ENCODE measurements at regions not wholly inside any gene's neighbourhood (a gene's known extent, or its start where the extent isn't known, plus 50 kb on each side); places are given as distances from the start of the nearest gene placed in this dataset.

DNA sequence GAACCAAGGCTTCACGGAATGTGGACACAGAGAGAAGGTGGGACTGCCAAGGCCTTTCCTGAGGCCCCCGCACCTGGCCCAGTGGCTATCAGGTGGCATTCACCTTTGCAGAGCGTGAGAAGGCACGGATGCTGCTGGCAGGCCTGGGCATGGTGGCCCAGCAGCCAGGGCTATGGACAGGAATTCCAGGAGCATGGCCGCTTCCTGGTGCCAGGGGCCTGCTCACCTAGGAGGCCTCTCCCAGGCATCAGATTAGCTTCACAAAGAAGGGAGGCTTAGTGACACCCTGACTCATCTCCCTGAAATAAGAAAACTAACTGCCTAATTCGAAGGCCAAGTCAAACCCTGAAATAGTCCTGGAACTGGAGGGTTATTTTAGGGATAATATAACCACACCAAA, 155.8 kb downstream of the TEX29 start:
- no peak for DNase-seq (ENCODE audit: low spot score)
- in situ Hi-C loops (cut with MboI; ENCODE audit: low sequenced_read_pairs, unreplicated experiment): no loop called here
- TF ChIP-seq, protein P1, sequence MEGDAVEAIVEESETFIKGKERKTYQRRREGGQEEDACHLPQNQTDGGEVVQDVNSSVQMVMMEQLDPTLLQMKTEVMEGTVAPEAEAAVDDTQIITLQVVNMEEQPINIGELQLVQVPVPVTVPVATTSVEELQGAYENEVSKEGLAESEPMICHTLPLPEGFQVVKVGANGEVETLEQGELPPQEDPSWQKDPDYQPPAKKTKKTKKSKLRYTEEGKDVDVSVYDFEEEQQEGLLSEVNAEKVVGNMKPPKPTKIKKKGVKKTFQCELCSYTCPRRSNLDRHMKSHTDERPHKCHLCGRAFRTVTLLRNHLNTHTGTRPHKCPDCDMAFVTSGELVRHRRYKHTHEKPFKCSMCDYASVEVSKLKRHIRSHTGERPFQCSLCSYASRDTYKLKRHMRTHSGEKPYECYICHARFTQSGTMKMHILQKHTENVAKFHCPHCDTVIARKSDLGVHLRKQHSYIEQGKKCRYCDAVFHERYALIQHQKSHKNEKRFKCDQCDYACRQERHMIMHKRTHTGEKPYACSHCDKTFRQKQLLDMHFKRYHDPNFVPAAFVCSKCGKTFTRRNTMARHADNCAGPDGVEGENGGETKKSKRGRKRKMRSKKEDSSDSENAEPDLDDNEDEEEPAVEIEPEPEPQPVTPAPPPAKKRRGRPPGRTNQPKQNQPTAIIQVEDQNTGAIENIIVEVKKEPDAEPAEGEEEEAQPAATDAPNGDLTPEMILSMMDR (IDR thresholded peaks at IDR 0.05; ENCODE audit: borderline replicate concordance, control extremely low read depth, extremely low read depth, insufficient read depth, missing control alignments): no peak

DNA sequence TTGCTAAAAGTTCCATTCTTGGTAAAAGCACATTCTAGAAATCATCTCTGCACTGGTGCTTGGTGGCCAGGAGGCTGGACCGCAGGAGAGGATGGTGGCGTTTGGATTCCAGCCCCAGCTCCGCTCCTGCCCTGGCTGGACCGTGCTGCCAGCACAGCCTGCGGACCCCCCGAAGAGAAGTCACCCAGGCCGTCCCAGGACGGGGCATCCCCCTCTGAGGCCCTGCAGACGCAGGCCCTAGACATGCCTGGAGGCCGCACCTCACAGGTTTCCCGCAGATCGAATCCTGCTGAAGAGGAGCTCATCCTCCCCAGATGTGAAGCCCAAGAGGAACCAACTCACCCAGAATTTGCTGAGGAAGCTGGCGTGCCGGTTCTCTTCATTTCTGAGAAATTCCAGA, 159.0 kb downstream of the TEX29 start:
- DNase-seq (ENCODE audit: low spot score): no peak
- TF ChIP-seq, protein P1 (IDR thresholded peaks at IDR 0.05; ENCODE audit: borderline replicate concordance, control extremely low read depth, extremely low read depth, insufficient read depth, missing control alignments): no peak
- in situ Hi-C loops (cut with MboI; ENCODE audit: low sequenced_read_pairs, unreplicated experiment): no loop called here

DNA sequence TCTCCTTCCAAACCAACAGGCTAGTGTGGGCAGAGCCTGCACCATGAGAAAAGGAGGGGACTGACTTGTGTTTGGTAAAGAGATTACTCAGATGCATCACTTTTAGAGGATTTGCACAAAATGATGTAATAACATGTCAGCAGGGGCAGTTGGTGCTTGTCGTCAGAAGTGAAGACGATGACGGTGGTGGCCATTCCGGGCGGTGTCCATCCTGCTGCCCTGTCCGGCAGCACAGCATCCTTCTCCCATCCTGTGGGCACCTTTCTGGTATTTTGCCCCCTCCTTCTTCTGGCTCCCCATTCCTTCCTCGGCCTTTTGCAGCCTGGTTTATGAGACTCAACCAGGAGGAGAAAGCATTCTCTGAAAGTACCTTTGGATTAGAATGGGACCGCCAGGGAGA, 160.1 kb downstream of the TEX29 start:
- in situ Hi-C loops (cut with MboI; ENCODE audit: low sequenced_read_pairs, unreplicated experiment): no loop called here
- no peak for DNase-seq (ENCODE audit: low spot score)
- TF ChIP-seq, protein P1 (IDR thresholded peaks at IDR 0.05; ENCODE audit: borderline replicate concordance, control extremely low read depth, extremely low read depth, insufficient read depth, missing control alignments): no peak

DNA sequence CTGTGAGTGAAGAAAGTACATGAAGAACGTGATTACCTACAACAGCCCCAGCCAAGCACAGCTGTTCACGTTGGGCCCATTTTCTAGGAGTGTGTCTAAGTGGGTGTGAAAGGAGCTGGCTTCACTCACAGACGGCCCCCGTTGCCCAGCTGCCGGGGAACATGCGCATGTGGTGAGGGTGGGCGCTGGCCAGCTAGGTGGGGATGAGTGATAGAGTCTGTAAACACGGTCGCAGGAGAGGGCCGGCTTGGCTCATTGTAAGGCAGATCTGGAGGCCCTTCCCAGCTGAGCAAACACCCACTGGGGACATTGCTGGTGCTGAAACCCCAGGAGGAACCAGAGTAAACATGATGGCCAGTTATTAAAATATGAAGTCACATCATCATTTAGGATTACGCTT, 160.5 kb downstream of the TEX29 start:
- TF ChIP-seq, protein P1 (IDR thresholded peaks at IDR 0.05; ENCODE audit: borderline replicate concordance, control extremely low read depth, extremely low read depth, insufficient read depth, missing control alignments): no peak
- in situ Hi-C loops (cut with MboI; ENCODE audit: low sequenced_read_pairs, unreplicated experiment): no loop called here
- no peak for DNase-seq (ENCODE audit: low spot score)

DNA sequence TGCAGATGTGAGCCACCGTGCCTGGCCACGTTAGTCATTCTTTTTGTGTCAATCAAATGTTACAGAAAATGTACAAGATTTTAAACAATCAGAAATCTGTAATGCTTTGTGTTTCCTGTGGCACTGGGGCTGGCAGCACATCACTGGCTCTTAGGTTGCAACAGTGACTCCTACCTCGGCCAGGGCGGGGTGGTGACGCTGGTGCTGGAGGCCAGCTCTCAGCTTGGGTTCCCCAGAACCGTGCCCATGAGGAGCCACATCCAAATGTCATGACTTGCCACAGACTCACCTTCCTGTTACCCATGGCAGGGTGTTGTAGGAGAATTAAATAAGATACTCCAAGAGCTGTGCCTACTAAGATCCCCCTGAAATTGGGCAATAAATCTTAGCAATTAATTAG, 161.7 kb downstream of the TEX29 start:
- no peak for DNase-seq (ENCODE audit: low spot score)
- in situ Hi-C loops (cut with MboI; ENCODE audit: low sequenced_read_pairs, unreplicated experiment): no loop called here
- TF ChIP-seq, protein P1 (IDR thresholded peaks at IDR 0.05; ENCODE audit: borderline replicate concordance, control extremely low read depth, extremely low read depth, insufficient read depth, missing control alignments): no peak

DNA sequence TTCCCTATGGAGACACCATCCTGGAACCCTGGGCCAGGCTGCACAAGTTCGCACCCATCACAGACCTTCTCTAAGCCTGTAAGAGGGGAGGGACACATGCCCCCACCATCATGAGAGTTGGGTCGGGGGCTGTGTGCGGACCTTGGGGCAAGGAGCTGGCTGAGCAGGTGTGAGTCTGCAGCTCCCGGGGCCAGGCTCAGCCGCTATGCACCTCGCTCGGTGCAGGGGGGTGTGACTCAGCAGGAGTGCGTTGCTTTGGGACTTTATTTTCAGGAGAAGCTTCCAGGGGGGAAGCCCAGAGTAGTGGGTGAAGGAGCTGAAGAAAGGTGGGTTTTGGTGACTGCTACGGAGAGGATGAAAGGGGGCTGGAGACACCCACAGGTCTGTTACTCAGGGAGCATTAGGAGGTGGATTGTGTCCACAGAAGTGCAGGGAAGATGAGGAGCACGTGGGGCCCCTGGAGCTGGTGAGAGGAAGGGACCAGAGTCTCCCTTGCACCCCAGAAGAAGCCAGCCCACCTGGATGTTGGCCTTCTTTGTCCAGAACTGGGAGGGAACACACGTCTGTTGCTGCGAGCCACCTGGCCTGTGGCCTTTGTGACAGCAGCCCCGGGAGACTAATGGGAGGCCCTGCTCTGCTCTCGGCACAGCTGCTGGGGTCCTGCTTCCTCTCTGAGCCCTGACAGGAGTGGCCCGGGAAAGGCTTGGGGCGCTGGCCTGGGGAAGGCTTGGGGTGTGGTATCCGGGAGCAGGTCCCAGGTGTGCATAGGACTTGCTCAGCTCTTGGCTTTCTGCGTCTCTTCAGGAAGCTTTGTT, 162.6 kb downstream of the TEX29 start:
- in situ Hi-C loops (cut with MboI; ENCODE audit: low sequenced_read_pairs, unreplicated experiment): no loop called here
- no peak for DNase-seq (ENCODE audit: low spot score)
- TF ChIP-seq, protein P1 (IDR thresholded peaks at IDR 0.05; ENCODE audit: borderline replicate concordance, control extremely low read depth, extremely low read depth, insufficient read depth, missing control alignments): no peak

All from GM13976 (cell line).